Ishikawa (cell line): ENCODE measurements at regions not wholly inside any gene's neighbourhood (a gene's known extent, or its start where the extent isn't known, plus 50 kb on each side); places are given as distances from the start of the nearest gene placed in this dataset.

Experiments
- CEBPB ChIP-seq: IDR thresholded peaks from 2 replicates; pipeline ENCODE4 v1.6.1; 2012
- CREB1 ChIP-seq: IDR thresholded peaks from 2 replicates; pipeline ENCODE4 v1.6.1; 2012; ENCODE audit warnings: low read depth
- EP300 ChIP-seq: IDR thresholded peaks from 2 replicates; pipeline ENCODE4 v1.6.1; 2012; ENCODE audit warnings: borderline replicate concordance
- TAF1 ChIP-seq: IDR thresholded peaks from 2 replicates; pipeline ENCODE4 v1.6.1; 2012; ENCODE audit warnings: low read depth, mild to moderate bottlenecking
- USF1 ChIP-seq: IDR thresholded peaks from 2 replicates; pipeline ENCODE4 v1.6.1; 2012
- YY1 ChIP-seq: IDR thresholded peaks from 2 replicates; pipeline ENCODE4 v1.6.1; 2012; ENCODE audit warnings: low read depth
- ZBTB7A ChIP-seq: IDR thresholded peaks from 2 replicates; pipeline ENCODE4 v1.6.1; 2012; ENCODE audit warnings: low read depth

- TF ChIP-seq EP300 (no peak), YY1 (no peak), CREB1 (no peak), TAF1 (no peak), ZBTB7A (no peak), CEBPB (no peak), USF1 (no peak)
Observed at GRCh38 chr3:124629497-124629896, 100.8 kb upstream of the UMPS start.
